Tibial artery (tissue), 4 donors: ENCODE measurements at regions not wholly inside any gene's neighbourhood (a gene's known extent, or its start where the extent isn't known, plus 50 kb on each side); places are given as distances from the start of the nearest gene placed in this dataset.

Experiments
- DNase-seq, 2 donors: peaks; one replicate each; pipeline ENCODE4 v3.0.0-alpha.2; 2019
- H3K27ac ChIP-seq, 2 donors: fragments of 200-600 bp; sonication (generic) in 1 of 2; 1 replicate in 1 of 2; 2 replicates in 1 of 2; pipeline ENCODE4 v1.5.1; 2018 to 2019; ENCODE audit warnings: mild to moderate bottlenecking in 1 of 2
- H3K27me3 ChIP-seq, 2 donors: fragments of 200-600 bp; sonication (generic) in 1 of 2; one replicate each; pipeline versions ENCODE4 v1.5.1 to v1.6.0; 2016 to 2019
- H3K36me3 ChIP-seq, 3 donors: fragments of 200-600 bp; sonication (generic) in 2 of 3; one replicate each; pipeline ENCODE4 v1.5.1; 2016 to 2019; ENCODE audit warnings: mild to moderate bottlenecking in 2 of 3
- H3K4me1 ChIP-seq, 4 donors: fragments of 200-600 bp; sonication (generic) in 2 of 4; 1 replicate in 3 of 4; 2 replicates in 1 of 4; pipeline ENCODE4 v1.5.1; 2016 to 2019
- H3K4me3 ChIP-seq, 2 donors: fragments of 200-600 bp; sonication (generic) in 1 of 2; 1 replicate in 1 of 2; 2 replicates in 1 of 2; pipeline ENCODE4 v1.5.1; 2018 to 2019; ENCODE audit warnings: mild to moderate bottlenecking in 2 of 2
- H3K9me3 ChIP-seq, 3 donors: fragments of 200-600 bp; sonication (generic) in 1 of 3; one replicate each; pipeline ENCODE4 v1.5.1; 2016 to 2019
- CTCF ChIP-seq, 2 experiments: fragments of 200-600 bp in 1 of 2; fragments of 450-650 bp in 1 of 2; IDR thresholded peaks; one replicate each; pipeline ENCODE4 v1.5.1; 2017 to 2019; ENCODE audit warnings: antibody characterized with exemption in 2 of 2, mild to moderate bottlenecking in 1 of 2, moderate library complexity in 1 of 2
- intact Hi-C: fragments of 100-400 bp; cut with DNase I; formaldehyde crosslinking; loops from one replicate; pipeline ENCODE4 v1.15.0; 2023; ENCODE audit warnings: low total_unique reads

- Histone ChIP-seq H3K27me3 (no peaks in the 10 kb centered on the region), H3K4me1 (no peaks in the 10 kb centered on the region), H3K36me3 (no peaks in the 10 kb centered on the region), H3K4me3 (no peak overlapping the region), H3K9me3 (peaks cover 0 to 11% (median 0%) of the 10 kb centered on the region in 3 donors), H3K27ac (no peak overlapping the region)
- no peak for TF ChIP-seq CTCF (IDR thresholded peaks at IDR 0.05)
- DNase-seq = no peak
- intact Hi-C loops = no loop called here
These were observed 286.0 kb upstream of the FBXL7 start for GRCh38 chr5:15214010-15214409.

GRCh38 chr5:15209053-15209762 is 290.8 kb upstream of the FBXL7 start:
- Histone ChIP-seq H3K36me3 (no peaks in the 10 kb centered on the region), H3K27ac (no peak overlapping the region), H3K4me1 (peaks cover 0 to 3% (median 0%) of the 10 kb centered on the region in 4 donors), H3K9me3 (peaks cover 0 to 7% (median 0%) of the 10 kb centered on the region in 3 donors), H3K27me3 (no peaks in the 10 kb centered on the region), H3K4me3 (no peak overlapping the region)
- DNase-seq = no peak
- TF ChIP-seq CTCF (IDR thresholded peaks at IDR 0.05) = no peak
- intact Hi-C loops = no loop called here

GRCh38 chr5:15206133-15206532 is 293.8 kb upstream of the FBXL7 start:
- no peak for TF ChIP-seq CTCF (IDR thresholded peaks at IDR 0.05)
- intact Hi-C loops = no loop called here
- Histone ChIP-seq H3K4me3 (no peak overlapping the region), H3K27me3 (no peaks in the 10 kb centered on the region), H3K27ac (no peak overlapping the region), H3K4me1 (peaks cover 0 to 3% (median 0%) of the 10 kb centered on the region in 4 donors), H3K9me3 (no peaks in the 10 kb centered on the region), H3K36me3 (no peaks in the 10 kb centered on the region)
- no peak for DNase-seq

- Histone ChIP-seq H3K9me3 (no peaks in the 10 kb centered on the region), H3K4me3 (no peak overlapping the region), H3K36me3 (no peaks in the 10 kb centered on the region), H3K27ac (no peak overlapping the region), H3K4me1 (no peaks in the 10 kb centered on the region), H3K27me3 (no peaks in the 10 kb centered on the region)
- DNase-seq = no peak
- no peak for TF ChIP-seq CTCF (IDR thresholded peaks at IDR 0.05)
- intact Hi-C loops = no loop called here
These were observed 296.6 kb upstream of the FBXL7 start for GRCh38 chr5:15203376-15203775.

GRCh38 chr5:15191012-15191411 is 309.0 kb upstream of the FBXL7 start:
- H3K36me3 ChIP-seq = no peaks in the 10 kb centered on the region
- peaks cover 0 to 3% (median 0%) of the 10 kb centered on the region in 3 donors for H3K9me3 ChIP-seq
- intact Hi-C loops = no loop called here
- no peaks in the 10 kb centered on the region for H3K4me1 ChIP-seq
- TF ChIP-seq CTCF (IDR thresholded peaks at IDR 0.05) = no peak
- no peak for DNase-seq
- no peak overlapping the region for H3K27ac ChIP-seq
- H3K27me3 ChIP-seq = no peaks in the 10 kb centered on the region
- H3K4me3 ChIP-seq = no peak overlapping the region
